ENCODE measurements at regions not wholly inside any gene's neighbourhood (a gene's known extent, or its start where the extent isn't known, plus 50 kb on each side); places are given as distances from the start of the nearest gene placed in this dataset.

DNA sequence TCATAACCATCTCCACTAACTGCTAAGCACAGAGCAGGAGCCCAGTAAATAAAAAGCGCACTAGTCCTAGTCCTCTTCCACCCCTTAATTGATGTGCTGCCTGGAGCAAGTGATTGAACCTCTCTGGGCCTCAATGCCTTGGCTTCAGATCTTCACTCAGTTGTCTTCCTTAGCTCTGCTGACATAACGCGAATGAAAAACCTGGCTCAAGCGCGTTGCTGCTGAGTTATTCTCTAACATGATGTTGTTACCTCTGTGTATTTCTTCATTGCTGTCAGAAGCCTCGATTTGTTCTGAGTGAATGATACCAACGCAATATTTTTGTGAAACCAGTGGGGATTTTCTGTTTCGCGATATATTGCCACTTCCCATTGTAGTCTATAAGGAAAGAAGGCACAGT, 185.1 kb upstream of the CCND2 start:
- Histone ChIP-seq H3K27ac (ENCODE audit: low read depth, low read length) (no peak overlapping the region), H3K9me3 (ENCODE audit: control insufficient read depth in 1 of 2, low read length in 2 of 2) (no peaks in the 10 kb centered on the region), H3K9ac (ENCODE audit: low read depth in 1 of 2, low read length in 2 of 2) (no peak overlapping the region), H3K4me3 (ENCODE audit: low read depth in 1 of 2, low read length in 2 of 2) (no peak overlapping the region), H3K27me3 (ENCODE audit: control insufficient read depth in 1 of 2, insufficient read depth in 2 of 2, low read length in 2 of 2) (no peaks in the 10 kb centered on the region), H3K36me3 (ENCODE audit: control insufficient read depth in 1 of 2, insufficient read depth in 2 of 2, low read length in 2 of 2) (no peaks in the 10 kb centered on the region), H3K4me1 (ENCODE audit: control insufficient read depth in 1 of 2, insufficient read depth in 2 of 2, low read length in 2 of 2) (no peaks in the 10 kb centered on the region)

DNA sequence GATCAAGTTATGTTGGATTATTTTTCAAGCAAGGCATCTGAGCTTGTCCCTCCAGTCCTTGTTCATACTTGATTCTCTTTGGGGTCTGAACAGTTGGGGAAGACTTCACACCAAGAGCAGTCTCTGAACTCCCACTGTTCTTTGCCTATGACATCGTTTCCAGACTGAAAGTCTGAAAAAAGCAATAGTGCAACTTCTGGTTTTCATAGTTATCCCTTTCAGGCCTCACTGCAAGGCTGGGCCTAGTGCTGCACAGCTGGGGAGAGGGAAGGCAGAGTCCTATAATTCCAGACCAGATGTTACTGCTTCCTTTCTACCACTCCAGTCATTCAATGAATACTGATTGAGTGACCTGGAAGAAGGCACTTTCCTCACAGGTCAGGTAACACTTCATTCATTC, 187.1 kb upstream of the CCND2 start:
- Histone ChIP-seq H3K27ac (ENCODE audit: low read depth, low read length) (no peak overlapping the region), H3K4me1 (ENCODE audit: control insufficient read depth in 1 of 2, insufficient read depth in 2 of 2, low read length in 2 of 2) (no peaks in the 10 kb centered on the region), H3K27me3 (ENCODE audit: control insufficient read depth in 1 of 2, insufficient read depth in 2 of 2, low read length in 2 of 2) (no peaks in the 10 kb centered on the region), H3K4me3 (ENCODE audit: low read depth in 1 of 2, low read length in 2 of 2) (no peak overlapping the region), H3K9ac (ENCODE audit: low read depth in 1 of 2, low read length in 2 of 2) (no peak overlapping the region), H3K9me3 (ENCODE audit: control insufficient read depth in 1 of 2, low read length in 2 of 2) (no peaks in the 10 kb centered on the region), H3K36me3 (ENCODE audit: control insufficient read depth in 1 of 2, insufficient read depth in 2 of 2, low read length in 2 of 2) (no peaks in the 10 kb centered on the region)

DNA sequence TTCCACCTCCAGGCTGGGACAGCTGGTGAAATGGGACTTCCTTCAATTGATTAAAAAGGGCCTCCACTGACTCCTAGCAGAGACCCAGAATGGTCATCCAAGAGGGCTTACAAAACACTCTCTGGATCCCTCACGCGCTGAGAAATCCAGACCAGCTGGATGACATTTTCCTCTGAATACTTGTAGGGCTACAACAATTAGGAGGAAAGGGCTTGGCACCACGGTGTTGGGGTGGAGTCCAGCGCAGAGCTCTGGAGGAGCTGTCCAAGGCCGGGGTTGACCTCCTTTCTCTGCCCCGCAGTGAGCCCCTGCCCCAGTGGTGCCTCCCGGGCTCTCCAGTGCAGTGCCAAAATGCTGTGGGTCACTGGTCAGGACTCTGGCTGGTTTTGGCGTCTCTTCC, 189.0 kb upstream of the CCND2 start:
- H3K27me3 ChIP-seq (ENCODE audit: control insufficient read depth in 1 of 2, insufficient read depth in 2 of 2, low read length in 2 of 2) = no peaks in the 10 kb centered on the region
- no peak overlapping the region for H3K4me3 ChIP-seq (ENCODE audit: low read depth in 1 of 2, low read length in 2 of 2)
- no peaks in the 10 kb centered on the region for H3K36me3 ChIP-seq (ENCODE audit: control insufficient read depth in 1 of 2, insufficient read depth in 2 of 2, low read length in 2 of 2)
- no peak overlapping the region for H3K27ac ChIP-seq (ENCODE audit: low read depth, low read length)
- no peaks in the 10 kb centered on the region for H3K9me3 ChIP-seq (ENCODE audit: control insufficient read depth in 1 of 2, low read length in 2 of 2)
- H3K9ac ChIP-seq (ENCODE audit: low read depth in 1 of 2, low read length in 2 of 2) = no peak overlapping the region
- no peaks in the 10 kb centered on the region for H3K4me1 ChIP-seq (ENCODE audit: control insufficient read depth in 1 of 2, insufficient read depth in 2 of 2, low read length in 2 of 2)

GRCh38 chr12:4082809-4083403, 190.7 kb upstream of the CCND2 start:
- Histone ChIP-seq H3K4me1 (ENCODE audit: control insufficient read depth in 1 of 2, insufficient read depth in 2 of 2, low read length in 2 of 2) (no peaks in the 10 kb centered on the region), H3K27ac (ENCODE audit: low read depth, low read length) (no peak overlapping the region), H3K9ac (ENCODE audit: low read depth in 1 of 2, low read length in 2 of 2) (no peak overlapping the region), H3K36me3 (ENCODE audit: control insufficient read depth in 1 of 2, insufficient read depth in 2 of 2, low read length in 2 of 2) (no peaks in the 10 kb centered on the region), H3K9me3 (ENCODE audit: control insufficient read depth in 1 of 2, low read length in 2 of 2) (no peaks in the 10 kb centered on the region), H3K4me3 (ENCODE audit: low read depth in 1 of 2, low read length in 2 of 2) (no peak overlapping the region), H3K27me3 (ENCODE audit: control insufficient read depth in 1 of 2, insufficient read depth in 2 of 2, low read length in 2 of 2) (no peaks in the 10 kb centered on the region)

- Histone ChIP-seq H3K4me1 (ENCODE audit: control insufficient read depth in 1 of 2, insufficient read depth in 2 of 2, low read length in 2 of 2) (no peaks in the 10 kb centered on the region), H3K9ac (ENCODE audit: low read depth in 1 of 2, low read length in 2 of 2) (no peak overlapping the region), H3K9me3 (ENCODE audit: control insufficient read depth in 1 of 2, low read length in 2 of 2) (no peaks in the 10 kb centered on the region), H3K27ac (ENCODE audit: low read depth, low read length) (no peak overlapping the region), H3K27me3 (ENCODE audit: control insufficient read depth in 1 of 2, insufficient read depth in 2 of 2, low read length in 2 of 2) (no peaks in the 10 kb centered on the region), H3K36me3 (ENCODE audit: control insufficient read depth in 1 of 2, insufficient read depth in 2 of 2, low read length in 2 of 2) (no peaks in the 10 kb centered on the region), H3K4me3 (ENCODE audit: low read depth in 1 of 2, low read length in 2 of 2) (no peak overlapping the region)
Observed at GRCh38 chr12:4080213-4080612, 193.3 kb upstream of the CCND2 start.

- H3K9ac ChIP-seq (ENCODE audit: low read depth in 1 of 2, low read length in 2 of 2) = no peak overlapping the region
- no peaks in the 10 kb centered on the region for H3K27me3 ChIP-seq (ENCODE audit: control insufficient read depth in 1 of 2, insufficient read depth in 2 of 2, low read length in 2 of 2)
- H3K4me3 ChIP-seq (ENCODE audit: low read depth in 1 of 2, low read length in 2 of 2) = no peak overlapping the region
- H3K27ac ChIP-seq (ENCODE audit: low read depth, low read length) = no peak overlapping the region
- no peaks in the 10 kb centered on the region for H3K4me1 ChIP-seq (ENCODE audit: control insufficient read depth in 1 of 2, insufficient read depth in 2 of 2, low read length in 2 of 2)
- no peaks in the 10 kb centered on the region for H3K9me3 ChIP-seq (ENCODE audit: control insufficient read depth in 1 of 2, low read length in 2 of 2)
- no peaks in the 10 kb centered on the region for H3K36me3 ChIP-seq (ENCODE audit: control insufficient read depth in 1 of 2, insufficient read depth in 2 of 2, low read length in 2 of 2)
Observed at GRCh38 chr12:4074129-4074528, 199.4 kb upstream of the CCND2 start.

GRCh38 chr12:4069670-4070010, 196.4 kb upstream of the PARP11 start:
- H3K9ac ChIP-seq (ENCODE audit: low read depth in 1 of 2, low read length in 2 of 2) = no peak overlapping the region
- no peaks in the 10 kb centered on the region for H3K36me3 ChIP-seq (ENCODE audit: control insufficient read depth in 1 of 2, insufficient read depth in 2 of 2, low read length in 2 of 2)
- no peaks in the 10 kb centered on the region for H3K27me3 ChIP-seq (ENCODE audit: control insufficient read depth in 1 of 2, insufficient read depth in 2 of 2, low read length in 2 of 2)
- H3K9me3 ChIP-seq (ENCODE audit: control insufficient read depth in 1 of 2, low read length in 2 of 2) = no peaks in the 10 kb centered on the region
- H3K4me1 ChIP-seq (ENCODE audit: control insufficient read depth in 1 of 2, insufficient read depth in 2 of 2, low read length in 2 of 2) = no peaks in the 10 kb centered on the region
- no peak overlapping the region for H3K4me3 ChIP-seq (ENCODE audit: low read depth in 1 of 2, low read length in 2 of 2)
- H3K27ac ChIP-seq (ENCODE audit: low read depth, low read length) = no peak overlapping the region

DNA sequence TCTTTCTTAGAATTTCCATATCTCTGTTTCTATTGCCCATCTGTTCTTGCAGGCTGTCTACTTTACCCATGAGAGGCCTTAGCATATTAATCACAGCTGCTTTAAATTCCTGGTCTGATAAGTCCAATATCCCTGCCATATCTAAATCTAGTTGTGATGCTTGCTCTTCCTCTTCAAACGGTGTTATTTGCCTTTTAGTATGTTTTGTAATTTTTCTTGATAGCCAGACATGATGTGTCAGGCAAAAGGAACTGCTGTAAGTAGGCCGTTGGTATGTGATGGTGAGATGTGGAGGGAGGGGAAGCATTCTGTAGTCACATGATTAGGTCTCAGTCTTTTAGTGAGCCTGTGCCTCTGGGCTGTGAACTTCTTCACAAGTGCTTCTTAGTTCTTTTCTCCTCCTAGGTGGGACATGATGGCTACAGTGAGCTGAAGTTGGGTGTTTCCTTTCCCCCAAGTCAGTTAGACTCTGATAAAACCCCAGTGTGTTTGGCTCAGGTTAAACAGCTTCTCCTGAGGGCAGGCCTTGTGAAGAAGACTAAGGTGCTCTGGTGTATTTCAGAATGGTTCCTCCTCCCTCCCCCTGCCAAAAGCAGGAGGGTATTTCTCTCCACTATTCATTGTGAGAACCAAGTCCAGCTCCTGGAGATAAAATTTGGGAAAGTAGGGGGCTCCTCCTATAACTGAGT, 195.9 kb upstream of the PARP11 start:
- no peak overlapping the region for H3K27ac ChIP-seq (ENCODE audit: low read depth, low read length)
- H3K36me3 ChIP-seq (ENCODE audit: control insufficient read depth in 1 of 2, insufficient read depth in 2 of 2, low read length in 2 of 2) = no peaks in the 10 kb centered on the region
- no peaks in the 10 kb centered on the region for H3K27me3 ChIP-seq (ENCODE audit: control insufficient read depth in 1 of 2, insufficient read depth in 2 of 2, low read length in 2 of 2)
- H3K4me3 ChIP-seq (ENCODE audit: low read depth in 1 of 2, low read length in 2 of 2) = no peak overlapping the region
- no peaks in the 10 kb centered on the region for H3K4me1 ChIP-seq (ENCODE audit: control insufficient read depth in 1 of 2, insufficient read depth in 2 of 2, low read length in 2 of 2)
- H3K9me3 ChIP-seq (ENCODE audit: control insufficient read depth in 1 of 2, low read length in 2 of 2) = no peaks in the 10 kb centered on the region
- no peak overlapping the region for H3K9ac ChIP-seq (ENCODE audit: low read depth in 1 of 2, low read length in 2 of 2)

DNA sequence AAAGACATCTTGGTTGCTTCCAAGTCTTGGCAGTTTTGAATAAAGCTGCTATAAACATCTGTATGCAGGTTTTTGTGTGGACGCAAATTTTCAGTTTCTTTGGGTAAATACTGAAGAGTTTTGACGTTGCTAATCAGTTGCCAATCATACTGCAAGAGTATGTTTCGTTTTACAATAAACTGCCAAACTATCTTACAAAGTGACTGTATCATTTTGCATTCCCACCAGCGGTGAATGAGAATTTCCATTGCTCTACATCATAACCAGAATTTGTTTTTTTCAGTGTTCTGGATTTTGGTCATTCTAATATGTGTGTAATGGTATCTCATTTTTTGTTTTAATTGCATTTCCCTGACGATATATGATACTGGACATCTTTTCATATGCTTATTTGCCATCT, 190.8 kb upstream of the PARP11 start:
- H3K9ac ChIP-seq (ENCODE audit: low read depth in 1 of 2, low read length in 2 of 2) = no peak overlapping the region
- no peaks in the 10 kb centered on the region for H3K9me3 ChIP-seq (ENCODE audit: control insufficient read depth in 1 of 2, low read length in 2 of 2)
- no peaks in the 10 kb centered on the region for H3K4me1 ChIP-seq (ENCODE audit: control insufficient read depth in 1 of 2, insufficient read depth in 2 of 2, low read length in 2 of 2)
- H3K27ac ChIP-seq (ENCODE audit: low read depth, low read length) = no peak overlapping the region
- H3K36me3 ChIP-seq (ENCODE audit: control insufficient read depth in 1 of 2, insufficient read depth in 2 of 2, low read length in 2 of 2) = no peaks in the 10 kb centered on the region
- H3K4me3 ChIP-seq (ENCODE audit: low read depth in 1 of 2, low read length in 2 of 2) = no peak overlapping the region
- no peaks in the 10 kb centered on the region for H3K27me3 ChIP-seq (ENCODE audit: control insufficient read depth in 1 of 2, insufficient read depth in 2 of 2, low read length in 2 of 2)

- H3K9ac ChIP-seq (ENCODE audit: low read depth in 1 of 2, low read length in 2 of 2) = no peak overlapping the region
- no peaks in the 10 kb centered on the region for H3K9me3 ChIP-seq (ENCODE audit: control insufficient read depth in 1 of 2, low read length in 2 of 2)
- H3K27ac ChIP-seq (ENCODE audit: low read depth, low read length) = no peak overlapping the region
- H3K36me3 ChIP-seq (ENCODE audit: control insufficient read depth in 1 of 2, insufficient read depth in 2 of 2, low read length in 2 of 2) = no peaks in the 10 kb centered on the region
- no peak overlapping the region for H3K4me3 ChIP-seq (ENCODE audit: low read depth in 1 of 2, low read length in 2 of 2)
- H3K27me3 ChIP-seq (ENCODE audit: control insufficient read depth in 1 of 2, insufficient read depth in 2 of 2, low read length in 2 of 2) = no peaks in the 10 kb centered on the region
- H3K4me1 ChIP-seq (ENCODE audit: control insufficient read depth in 1 of 2, insufficient read depth in 2 of 2, low read length in 2 of 2) = no peaks in the 10 kb centered on the region
Observed at GRCh38 chr12:4059898-4060568, 186.8 kb upstream of the PARP11 start.
